HepG2 (cell line): ENCODE measurements at regions not wholly inside any gene's neighbourhood (a gene's known extent, or its start where the extent isn't known, plus 50 kb on each side); places are given as distances from the start of the nearest gene placed in this dataset.

Experiments
- CEBPB ChIP-seq: IDR thresholded peaks from 2 replicates; pipeline ENCODE4 v1.6.1; 2011; ENCODE audit warnings: low read depth, low read length, improper control_type of control experiment, borderline replicate concordance
- CTCF ChIP-seq: sonication (generic); formaldehyde crosslinking; IDR thresholded peaks from 2 replicates; pipeline ENCODE4 v1.5.0; 2020; ENCODE audit warnings: mild to moderate bottlenecking, missing genetic modification reagents, moderate library complexity
- FLYWCH1 ChIP-seq: sonication (generic); formaldehyde crosslinking; IDR thresholded peaks from 2 replicates; pipeline ENCODE4 v1.8.1; 2023; ENCODE audit warnings: mild to moderate bottlenecking, missing genetic modification reagents
- HNF4A ChIP-seq: sonication (generic); formaldehyde crosslinking; IDR thresholded peaks from 2 replicates; pipeline ENCODE4 v1.4.0; 2020; ENCODE audit warnings: missing genetic modification reagents
- IRX3 ChIP-seq: sonication (generic); formaldehyde crosslinking; IDR thresholded peaks from 2 replicates; pipeline ENCODE4 v1.8.1; 2023; ENCODE audit warnings: mild to moderate bottlenecking, low read depth, missing genetic modification reagents, borderline replicate concordance
- JUND ChIP-seq: sonication (generic); formaldehyde crosslinking; IDR thresholded peaks from 2 replicates; pipeline ENCODE4 v1.8.0; 2022; ENCODE audit warnings: mild to moderate bottlenecking, missing genetic modification reagents
- SALL2 ChIP-seq: sonication (generic); formaldehyde crosslinking; IDR thresholded peaks from 2 replicates; pipeline ENCODE4 v1.8.1; 2023; ENCODE audit warnings: mild to moderate bottlenecking, missing genetic modification reagents, inconsistent platforms
- ZBTB1 ChIP-seq: sonication (generic); formaldehyde crosslinking; IDR thresholded peaks from 2 replicates; pipeline ENCODE4 v1.4.0; 2020; ENCODE audit warnings: missing genetic modification reagents, borderline replicate concordance
- ZMYM3 ChIP-seq: sonication (generic); formaldehyde crosslinking; IDR thresholded peaks from 2 replicates; pipeline ENCODE4 v1.5.1; 2020; ENCODE audit warnings: mild to moderate bottlenecking, missing genetic modification reagents

- TF ChIP-seq SALL2 (CRISPR knock-in tag), result no peak
- TF ChIP-seq ZBTB1 (CRISPR knock-in tag), result no peak
- no peak for TF ChIP-seq ZMYM3 (CRISPR knock-in tag)
- TF ChIP-seq CTCF (CRISPR knock-in tag), result no peak
- no peak for TF ChIP-seq IRX3 (CRISPR knock-in tag)
- TF ChIP-seq FLYWCH1 (CRISPR knock-in tag), result no peak
- no peak for TF ChIP-seq CEBPB
- TF ChIP-seq JUND, result no peak
- no peak for TF ChIP-seq HNF4A (CRISPR knock-in tag)
These were observed 436.6 kb downstream of the SOX2 start for GRCh38 chr3:182148360-182148759.
